ENCODE measurements at regions not wholly inside any gene's neighbourhood (a gene's known extent, or its start where the extent isn't known, plus 50 kb on each side); places are given as distances from the start of the nearest gene placed in this dataset.
A peak's percentile ranks its signal among the peaks of the same experiment; 100 is the strongest.

- TF ChIP-seq, protein P1, sequence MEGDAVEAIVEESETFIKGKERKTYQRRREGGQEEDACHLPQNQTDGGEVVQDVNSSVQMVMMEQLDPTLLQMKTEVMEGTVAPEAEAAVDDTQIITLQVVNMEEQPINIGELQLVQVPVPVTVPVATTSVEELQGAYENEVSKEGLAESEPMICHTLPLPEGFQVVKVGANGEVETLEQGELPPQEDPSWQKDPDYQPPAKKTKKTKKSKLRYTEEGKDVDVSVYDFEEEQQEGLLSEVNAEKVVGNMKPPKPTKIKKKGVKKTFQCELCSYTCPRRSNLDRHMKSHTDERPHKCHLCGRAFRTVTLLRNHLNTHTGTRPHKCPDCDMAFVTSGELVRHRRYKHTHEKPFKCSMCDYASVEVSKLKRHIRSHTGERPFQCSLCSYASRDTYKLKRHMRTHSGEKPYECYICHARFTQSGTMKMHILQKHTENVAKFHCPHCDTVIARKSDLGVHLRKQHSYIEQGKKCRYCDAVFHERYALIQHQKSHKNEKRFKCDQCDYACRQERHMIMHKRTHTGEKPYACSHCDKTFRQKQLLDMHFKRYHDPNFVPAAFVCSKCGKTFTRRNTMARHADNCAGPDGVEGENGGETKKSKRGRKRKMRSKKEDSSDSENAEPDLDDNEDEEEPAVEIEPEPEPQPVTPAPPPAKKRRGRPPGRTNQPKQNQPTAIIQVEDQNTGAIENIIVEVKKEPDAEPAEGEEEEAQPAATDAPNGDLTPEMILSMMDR (IDR thresholded peaks at IDR 0.05; ENCODE audit: low read depth, low read length, missing control alignments), result no peak
- DNase-seq (ENCODE audit: extremely low read depth, low read depth), result no peak
- H3K4me3 ChIP-seq (replicated peaks; ENCODE audit: low read depth, low read length), result no peak overlapping the region
Observed at GRCh38 chr2:226050822-226051221, 651.3 kb downstream of the NYAP2 start.

DNA sequence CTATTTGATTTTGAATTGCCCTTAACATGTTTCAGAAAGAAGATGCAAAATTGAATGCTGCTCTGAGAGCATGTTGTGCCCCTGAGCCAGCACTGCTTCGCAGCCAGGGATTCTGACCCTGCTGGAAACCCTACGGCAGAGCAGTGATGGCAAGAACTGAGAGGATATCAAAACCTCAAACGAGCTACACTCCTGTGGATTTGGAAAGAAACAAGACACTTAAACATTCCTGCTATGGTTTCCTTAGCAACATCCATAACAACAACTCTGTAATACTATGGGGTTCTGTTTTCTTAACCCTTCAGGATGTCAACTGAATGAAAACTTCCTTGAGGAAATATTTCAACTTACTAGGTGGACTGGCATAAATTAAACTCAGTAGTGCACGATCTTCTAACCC, 649.1 kb downstream of the NYAP2 start:
- TF ChIP-seq, protein P1 (IDR thresholded peaks at IDR 0.05; ENCODE audit: low read depth, low read length, missing control alignments), result no peak
- H3K4me3 ChIP-seq (replicated peaks; ENCODE audit: low read depth, low read length), result no peak overlapping the region
- DNase-seq (ENCODE audit: extremely low read depth, low read depth), result peak; percentile 71

DNA sequence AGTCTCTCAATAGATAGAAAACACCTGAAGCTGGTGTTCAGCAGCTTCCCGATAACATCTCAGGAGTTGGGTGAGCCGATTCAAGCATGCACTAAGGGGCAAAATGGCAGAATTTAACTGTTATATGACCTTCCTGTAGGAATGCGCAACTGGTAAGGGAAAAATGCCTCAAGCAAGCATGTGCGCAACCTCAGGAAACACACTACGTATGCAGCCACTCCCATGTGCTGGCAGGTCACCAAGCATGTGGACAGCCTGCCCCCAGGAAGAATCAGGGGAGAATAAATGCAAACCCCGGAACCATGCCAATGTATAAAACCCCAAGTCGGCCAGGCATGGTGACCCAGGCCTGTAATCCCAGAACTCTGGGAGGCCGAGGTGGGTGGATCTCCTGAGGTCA, 645.6 kb downstream of the NYAP2 start:
- TF ChIP-seq, protein P1 (IDR thresholded peaks at IDR 0.05; ENCODE audit: low read depth, low read length, missing control alignments), result no peak
- no peak overlapping the region for H3K4me3 ChIP-seq (replicated peaks; ENCODE audit: low read depth, low read length)
- DNase-seq (ENCODE audit: extremely low read depth, low read depth), result no peak

GRCh38 chr2:226040344-226040900, 640.9 kb downstream of the NYAP2 start:
- TF ChIP-seq, protein P1 (IDR thresholded peaks at IDR 0.05; ENCODE audit: low read depth, low read length, missing control alignments), result no peak
- H3K4me3 ChIP-seq (replicated peaks; ENCODE audit: low read depth, low read length), result no peak overlapping the region
- no peak for DNase-seq (ENCODE audit: extremely low read depth, low read depth)

DNA sequence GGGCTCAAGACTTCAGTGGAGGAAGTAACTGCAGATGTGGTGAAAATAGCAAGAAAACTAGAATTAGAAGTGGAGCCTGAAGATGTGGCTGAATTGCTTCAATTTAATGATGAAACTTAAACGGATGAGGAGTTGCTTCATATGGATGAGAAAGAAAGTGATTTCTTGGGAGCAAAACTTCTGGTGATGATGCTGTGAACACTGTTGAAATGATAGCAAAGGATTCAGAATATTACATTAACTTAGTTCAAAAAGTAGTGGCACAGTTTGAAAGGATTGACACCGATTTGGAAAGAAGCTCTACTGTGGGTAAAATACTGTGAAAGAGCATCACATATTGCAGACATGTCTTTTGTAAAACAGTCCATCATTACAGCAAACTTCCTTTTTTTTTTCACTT, 638.0 kb downstream of the NYAP2 start:
- no peak for DNase-seq (ENCODE audit: extremely low read depth, low read depth)
- no peak overlapping the region for H3K4me3 ChIP-seq (replicated peaks; ENCODE audit: low read depth, low read length)
- TF ChIP-seq, protein P1 (IDR thresholded peaks at IDR 0.05; ENCODE audit: low read depth, low read length, missing control alignments), result no peak

DNA sequence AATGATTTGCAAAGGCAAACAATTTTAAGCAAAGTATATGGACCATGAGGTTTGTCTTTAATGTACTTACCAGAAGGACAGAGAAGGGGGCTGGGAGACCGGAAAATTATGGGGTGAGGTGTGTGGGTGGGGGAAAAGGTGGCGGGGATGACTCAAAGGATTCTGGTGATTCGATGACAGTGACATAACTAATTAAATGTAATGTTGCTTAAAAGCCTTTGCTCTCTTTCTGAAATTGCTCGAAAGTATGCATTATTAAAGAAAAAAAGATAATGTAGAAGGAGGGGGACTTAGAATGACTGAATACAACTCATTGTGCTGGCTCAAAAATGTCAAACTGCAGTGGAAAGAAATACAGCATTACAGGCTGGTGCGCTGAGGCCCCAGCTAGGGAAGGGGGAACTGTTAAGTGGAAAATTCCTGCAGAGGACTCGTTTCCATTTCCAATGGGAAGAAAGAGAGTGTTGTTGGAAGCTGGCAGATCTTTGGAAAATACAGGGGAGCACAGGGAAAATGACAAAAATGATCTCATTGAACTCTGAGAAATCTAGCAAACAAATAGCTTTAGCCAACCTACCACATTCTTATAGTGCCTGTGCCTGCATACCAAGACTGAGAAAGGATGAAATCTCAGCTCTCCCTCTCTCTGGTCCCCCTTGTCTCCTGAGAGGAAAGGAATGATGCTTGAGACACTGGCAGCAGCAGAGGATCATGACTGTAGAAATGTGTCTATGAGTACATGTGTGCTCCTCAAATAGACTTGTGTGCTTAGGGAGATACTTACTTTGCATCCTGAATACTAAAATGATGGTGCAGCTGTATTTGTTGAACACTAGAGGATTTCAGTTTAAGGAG, 632.4 kb downstream of the NYAP2 start:
- DNase-seq (ENCODE audit: extremely low read depth, low read depth), result no peak
- TF ChIP-seq, protein P1 (IDR thresholded peaks at IDR 0.05; ENCODE audit: low read depth, low read length, missing control alignments), result no peak
- H3K4me3 ChIP-seq (replicated peaks; ENCODE audit: low read depth, low read length), result peak overlapping the region; percentile 48

Data from HFF-Myc (cell line).